ENCODE measurements at regions not wholly inside any gene's neighbourhood (a gene's known extent, or its start where the extent isn't known, plus 50 kb on each side); places are given as distances from the start of the nearest gene placed in this dataset.

- Histone ChIP-seq H3K79me2 (ENCODE audit: low read length) (no peaks in the 10 kb centered on the region), H2AFZ (ENCODE audit: low read depth, low read length) (no peak overlapping the region), H3K4me3 (ENCODE audit: low read length) (no peak overlapping the region), H4K20me1 (ENCODE audit: insufficient read depth, low read length) (no peaks in the 10 kb centered on the region), H3K27me3 (ENCODE audit: low read depth, low read length) (no peaks in the 10 kb centered on the region), H3K4me2 (ENCODE audit: low read length) (no peak overlapping the region), H3K27ac (ENCODE audit: low read length) (no peak overlapping the region), H3K4me1 (ENCODE audit: low read length) (no peaks in the 10 kb centered on the region), H3K9ac (ENCODE audit: low read length) (no peak overlapping the region), H3K36me3 (replicated peaks; ENCODE audit: low read depth, low read length) (no peaks in the 10 kb centered on the region), H3K9me3 (ENCODE audit: insufficient read depth, low read length) (no peaks in the 10 kb centered on the region)
- TF ChIP-seq CTCF (IDR thresholded peaks at IDR 0.05; ENCODE audit: low read depth, low read length), result no peak
- no peak for TF ChIP-seq EZH2phosphoT487 (IDR thresholded peaks at IDR 0.05; ENCODE audit: low read depth)
These were observed 733.0 kb downstream of the NTRK3 start for GRCh38 chr15:87523516-87523915.

GRCh38 chr15:87522997-87523396 is 733.5 kb downstream of the NTRK3 start:
- H3K4me1 ChIP-seq (ENCODE audit: low read length), result no peaks in the 10 kb centered on the region
- H4K20me1 ChIP-seq (ENCODE audit: insufficient read depth, low read length), result no peaks in the 10 kb centered on the region
- no peaks in the 10 kb centered on the region for H3K27me3 ChIP-seq (ENCODE audit: low read depth, low read length)
- H3K36me3 ChIP-seq (replicated peaks; ENCODE audit: low read depth, low read length), result no peaks in the 10 kb centered on the region
- no peak for TF ChIP-seq CTCF (IDR thresholded peaks at IDR 0.05; ENCODE audit: low read depth, low read length)
- no peak for TF ChIP-seq EZH2phosphoT487 (IDR thresholded peaks at IDR 0.05; ENCODE audit: low read depth)
- no peaks in the 10 kb centered on the region for H3K9me3 ChIP-seq (ENCODE audit: insufficient read depth, low read length)
- H3K4me2 ChIP-seq (ENCODE audit: low read length), result no peak overlapping the region
- H3K79me2 ChIP-seq (ENCODE audit: low read length), result no peaks in the 10 kb centered on the region
- no peak overlapping the region for H3K4me3 ChIP-seq (ENCODE audit: low read length)
- no peak overlapping the region for H3K9ac ChIP-seq (ENCODE audit: low read length)
- no peak overlapping the region for H3K27ac ChIP-seq (ENCODE audit: low read length)
- no peak overlapping the region for H2AFZ ChIP-seq (ENCODE audit: low read depth, low read length)

GRCh38 chr15:87518957-87519356 is 737.6 kb downstream of the NTRK3 start:
- Histone ChIP-seq H3K79me2 (ENCODE audit: low read length) (no peaks in the 10 kb centered on the region), H3K4me2 (ENCODE audit: low read length) (no peak overlapping the region), H3K9me3 (ENCODE audit: insufficient read depth, low read length) (no peaks in the 10 kb centered on the region), H3K27ac (ENCODE audit: low read length) (no peak overlapping the region), H3K4me1 (ENCODE audit: low read length) (no peaks in the 10 kb centered on the region), H3K36me3 (replicated peaks; ENCODE audit: low read depth, low read length) (no peaks in the 10 kb centered on the region), H2AFZ (ENCODE audit: low read depth, low read length) (no peak overlapping the region), H3K4me3 (ENCODE audit: low read length) (no peak overlapping the region), H3K27me3 (ENCODE audit: low read depth, low read length) (no peaks in the 10 kb centered on the region), H3K9ac (ENCODE audit: low read length) (no peak overlapping the region), H4K20me1 (ENCODE audit: insufficient read depth, low read length) (no peaks in the 10 kb centered on the region)
- TF ChIP-seq CTCF (IDR thresholded peaks at IDR 0.05; ENCODE audit: low read depth, low read length) (no peak), EZH2phosphoT487 (IDR thresholded peaks at IDR 0.05; ENCODE audit: low read depth) (no peak)

GRCh38 chr15:87508086-87508485 is 748.5 kb downstream of the NTRK3 start:
- no peaks in the 10 kb centered on the region for H3K79me2 ChIP-seq (ENCODE audit: low read length)
- H3K4me1 ChIP-seq (ENCODE audit: low read length), result no peaks in the 10 kb centered on the region
- no peak overlapping the region for H3K27ac ChIP-seq (ENCODE audit: low read length)
- no peak for TF ChIP-seq CTCF (IDR thresholded peaks at IDR 0.05; ENCODE audit: low read depth, low read length)
- no peak for TF ChIP-seq EZH2phosphoT487 (IDR thresholded peaks at IDR 0.05; ENCODE audit: low read depth)
- H3K4me3 ChIP-seq (ENCODE audit: low read length), result no peak overlapping the region
- no peaks in the 10 kb centered on the region for H4K20me1 ChIP-seq (ENCODE audit: insufficient read depth, low read length)
- H2AFZ ChIP-seq (ENCODE audit: low read depth, low read length), result no peak overlapping the region
- no peaks in the 10 kb centered on the region for H3K9me3 ChIP-seq (ENCODE audit: insufficient read depth, low read length)
- no peaks in the 10 kb centered on the region for H3K36me3 ChIP-seq (replicated peaks; ENCODE audit: low read depth, low read length)
- H3K4me2 ChIP-seq (ENCODE audit: low read length), result no peak overlapping the region
- no peak overlapping the region for H3K9ac ChIP-seq (ENCODE audit: low read length)
- H3K27me3 ChIP-seq (ENCODE audit: low read depth, low read length), result no peaks in the 10 kb centered on the region
